Hepatocyte (in vitro differentiated cells): ENCODE measurements at regions not wholly inside any gene's neighbourhood (a gene's known extent, or its start where the extent isn't known, plus 50 kb on each side); places are given as distances from the start of the nearest gene placed in this dataset.
"Not testable (repeated sequence)": the region's sequence is repeated elsewhere in the genome, so short reads cannot be mapped to it uniquely, and the experiment has no call there.

ENCODE experiments used
- DNase-seq: peaks from one replicate; pipeline ENCODE4 v3.0.0-alpha.2; 2016; ENCODE audit warnings: low spot score
- H2AFZ ChIP-seq: fragments of 200-600 bp; sonication (generic); 2 replicates; pipeline ENCODE4 v1.6.0; 2016; ENCODE audit warnings: antibody characterized with exemption, mild to moderate bottlenecking
- H3K27ac ChIP-seq: fragments of 200-600 bp; sonication (generic); 2 replicates; pipeline ENCODE4 v1.5.1; 2016; ENCODE audit warnings: mild to moderate bottlenecking
- H3K27me3 ChIP-seq: fragments of 200-600 bp; sonication (generic); 2 replicates; pipeline ENCODE4 v1.6.1; 2016
- H3K36me3 ChIP-seq: fragments of 200-600 bp; sonication (generic); replicated peaks from 2 replicates; pipeline ENCODE4 v1.5.1; 2016; ENCODE audit warnings: low read depth; ENCODE audit not compliant: insufficient read depth
- H3K4me1 ChIP-seq: fragments of 200-600 bp; sonication (generic); 2 replicates; pipeline ENCODE4 v1.5.1; 2016; ENCODE audit warnings: mild to moderate bottlenecking, moderate library complexity; ENCODE audit not compliant: insufficient read depth
- H3K4me2 ChIP-seq: fragments of 200-600 bp; sonication (generic); 2 replicates; pipeline ENCODE4 v1.6.0; 2016
- H3K4me3 ChIP-seq: fragments of 200-600 bp; sonication (generic); 2 replicates; pipeline ENCODE4 v1.5.1; 2016; ENCODE audit warnings: mild to moderate bottlenecking
- H3K79me2 ChIP-seq: fragments of 200-600 bp; sonication (generic); 2 replicates; pipeline ENCODE4 v1.6.0; 2017; ENCODE audit warnings: mild to moderate bottlenecking
- H3K9me2 ChIP-seq: fragments of 200-600 bp; sonication (generic); replicated peaks from 2 replicates; pipeline ENCODE4 v1.6.0; 2017; ENCODE audit warnings: mild to moderate bottlenecking; ENCODE audit not compliant: insufficient read depth
- H3K9me3 ChIP-seq: fragments of 200-600 bp; sonication (generic); 2 replicates; pipeline ENCODE4 v1.5.1; 2016; ENCODE audit warnings: low read depth, mild to moderate bottlenecking
- H4K20me1 ChIP-seq: fragments of 200-600 bp; sonication (generic); 2 replicates; pipeline ENCODE4 v1.6.0; 2016; ENCODE audit warnings: mild to moderate bottlenecking; ENCODE audit not compliant: insufficient read depth, poor library complexity, severe bottlenecking
- EZH2 ChIP-seq: fragments of 200-600 bp; sonication (generic); IDR thresholded peaks from 2 replicates; pipeline ENCODE4 v1.6.1; 2016; ENCODE audit warnings: antibody characterized with exemption, mild to moderate bottlenecking, borderline replicate concordance
- EZH2phosphoT487 ChIP-seq: fragments of 200-600 bp; sonication (generic); IDR thresholded peaks from one replicate; pipeline ENCODE4 v1.6.1; 2018; ENCODE audit warnings: antibody characterized with exemption, mild to moderate bottlenecking, low read depth, moderate library complexity; ENCODE audit not compliant: unreplicated experiment, severe bottlenecking
- WGBS: methylation state at CpG from one replicate; pipeline ENCODE4 v1.1.6; 2016; ENCODE audit warnings: low lambda C conversion rate; ENCODE audit errors: missing lambda C conversion rate; 5-methylcytosine and 5-hydroxymethylcytosine counted together
- TF ChIP-seq, protein P1 (sequence below): fragments of 200-600 bp; sonication (generic); IDR thresholded peaks from 2 replicates; pipeline ENCODE4 v1.5.1; 2016; ENCODE audit warnings: antibody characterized with exemption, mild to moderate bottlenecking; ENCODE audit not compliant: poor library complexity

DNA sequence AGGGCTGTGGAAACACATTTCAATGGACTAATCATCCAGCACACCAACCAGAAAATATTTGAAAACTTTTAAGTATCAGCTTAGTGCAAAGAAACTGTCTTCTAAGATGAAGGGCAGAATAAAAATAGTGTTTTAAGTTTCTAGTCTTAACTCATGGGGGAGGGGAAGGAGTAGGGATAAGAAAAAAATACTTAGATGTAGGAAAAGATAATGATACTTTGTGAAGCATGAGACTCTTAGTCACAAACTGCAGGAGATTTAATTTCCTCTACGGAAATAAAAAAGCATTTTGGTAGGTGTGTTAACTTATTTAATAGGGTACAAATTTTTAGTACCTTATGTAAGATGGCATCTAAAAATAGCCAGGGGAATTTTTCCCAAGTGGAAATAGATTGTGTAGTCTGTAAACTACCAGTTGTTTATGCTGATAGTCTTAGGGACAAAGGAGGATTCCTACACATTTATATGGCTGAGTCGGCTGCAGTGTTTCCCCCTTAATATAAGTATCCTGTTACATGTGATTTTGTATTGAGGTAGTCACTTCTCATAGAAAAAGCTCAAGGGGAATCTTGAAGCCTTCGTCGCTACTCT is 78.2 kb upstream of the GBE1 start:
- no peaks in the 10 kb centered on the region for H3K79me2 ChIP-seq
- DNase-seq, result no peak
- H3K4me1 ChIP-seq, result no peaks in the 10 kb centered on the region
- no peak overlapping the region for H3K27ac ChIP-seq
- no peak overlapping the region for H3K4me3 ChIP-seq
- H2AFZ ChIP-seq, result no peak overlapping the region
- H3K36me3 ChIP-seq, result no peaks in the 10 kb centered on the region
- TF ChIP-seq EZH2 (no peak), EZH2phosphoT487 (no peak)
- TF ChIP-seq, protein P1, sequence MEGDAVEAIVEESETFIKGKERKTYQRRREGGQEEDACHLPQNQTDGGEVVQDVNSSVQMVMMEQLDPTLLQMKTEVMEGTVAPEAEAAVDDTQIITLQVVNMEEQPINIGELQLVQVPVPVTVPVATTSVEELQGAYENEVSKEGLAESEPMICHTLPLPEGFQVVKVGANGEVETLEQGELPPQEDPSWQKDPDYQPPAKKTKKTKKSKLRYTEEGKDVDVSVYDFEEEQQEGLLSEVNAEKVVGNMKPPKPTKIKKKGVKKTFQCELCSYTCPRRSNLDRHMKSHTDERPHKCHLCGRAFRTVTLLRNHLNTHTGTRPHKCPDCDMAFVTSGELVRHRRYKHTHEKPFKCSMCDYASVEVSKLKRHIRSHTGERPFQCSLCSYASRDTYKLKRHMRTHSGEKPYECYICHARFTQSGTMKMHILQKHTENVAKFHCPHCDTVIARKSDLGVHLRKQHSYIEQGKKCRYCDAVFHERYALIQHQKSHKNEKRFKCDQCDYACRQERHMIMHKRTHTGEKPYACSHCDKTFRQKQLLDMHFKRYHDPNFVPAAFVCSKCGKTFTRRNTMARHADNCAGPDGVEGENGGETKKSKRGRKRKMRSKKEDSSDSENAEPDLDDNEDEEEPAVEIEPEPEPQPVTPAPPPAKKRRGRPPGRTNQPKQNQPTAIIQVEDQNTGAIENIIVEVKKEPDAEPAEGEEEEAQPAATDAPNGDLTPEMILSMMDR, result no peak
- WGBS, result 76% methylated on average over 4 of the region's 4 CpGs
- H3K4me2 ChIP-seq, result no peak overlapping the region
- no peaks in the 10 kb centered on the region for H3K27me3 ChIP-seq
- H4K20me1 ChIP-seq, result no peaks in the 10 kb centered on the region
- H3K9me2 ChIP-seq, result no peaks in the 10 kb centered on the region
- no peaks in the 10 kb centered on the region for H3K9me3 ChIP-seq

DNA sequence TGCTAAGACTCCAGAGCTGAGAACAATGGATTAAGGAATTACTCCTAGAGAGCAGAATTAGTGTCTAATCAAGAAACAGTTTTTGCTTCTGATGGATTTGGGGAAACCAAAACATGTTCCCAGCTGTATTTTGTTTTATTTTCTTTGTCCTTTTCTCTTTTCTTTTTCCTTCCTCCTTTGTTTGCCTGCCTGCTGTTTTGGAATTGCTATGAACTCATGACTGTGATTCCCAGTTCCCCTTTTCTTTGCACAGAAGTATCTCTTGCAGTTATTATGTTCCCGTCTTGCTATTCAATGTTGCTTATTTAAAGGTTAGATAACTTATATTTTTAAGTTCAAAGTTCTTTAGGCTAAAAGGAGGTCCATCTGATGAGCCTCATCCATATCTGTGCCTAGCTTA is 77.0 kb upstream of the GBE1 start:
- Histone ChIP-seq H2AFZ (no peak overlapping the region), H3K36me3 (no peaks in the 10 kb centered on the region), H3K4me3 (no peak overlapping the region), H3K9me2 (no peaks in the 10 kb centered on the region), H3K79me2 (no peaks in the 10 kb centered on the region), H4K20me1 (no peaks in the 10 kb centered on the region), H3K27ac (no peak overlapping the region), H3K4me2 (no peak overlapping the region), H3K27me3 (no peaks in the 10 kb centered on the region), H3K4me1 (no peaks in the 10 kb centered on the region), H3K9me3 (no peaks in the 10 kb centered on the region)
- DNase-seq, result no peak
- TF ChIP-seq EZH2phosphoT487, result no peak
- no peak for TF ChIP-seq EZH2
- TF ChIP-seq, protein P1, result no peak
- 69% methylated on average over 1 of the region's 1 CpG for WGBS

DNA sequence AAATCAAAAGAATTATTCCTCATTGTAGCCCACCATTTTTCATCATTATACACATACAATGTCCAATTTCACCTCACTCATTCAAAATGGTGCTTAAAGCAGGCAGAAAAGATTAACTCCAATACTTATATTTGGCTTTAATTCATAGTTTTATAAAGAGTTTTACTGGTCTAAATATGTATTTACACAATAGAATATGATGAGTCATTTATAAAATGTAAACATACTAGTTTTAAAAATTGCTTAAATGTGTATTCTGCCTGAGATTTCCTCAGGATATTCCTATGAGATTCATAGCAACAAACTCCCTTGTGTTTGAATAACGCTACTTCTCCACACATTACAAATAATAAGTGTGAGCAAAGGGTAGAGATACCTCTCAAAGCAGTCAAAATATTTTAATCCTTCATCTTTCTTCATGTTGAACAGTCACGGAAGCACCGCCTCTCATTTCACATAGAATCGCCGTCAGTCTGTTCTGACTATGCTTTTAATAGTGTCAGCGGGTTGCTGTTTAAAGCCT is 75.7 kb upstream of the GBE1 start:
- no peaks in the 10 kb centered on the region for H3K4me1 ChIP-seq
- TF ChIP-seq EZH2phosphoT487 (no peak), EZH2 (no peak)
- TF ChIP-seq, protein P1, result no peak
- no peak for DNase-seq
- 92% methylated on average over 6 of the region's 6 CpGs for WGBS
- no peaks in the 10 kb centered on the region for H4K20me1 ChIP-seq
- H3K4me2 ChIP-seq, result no peak overlapping the region
- H3K4me3 ChIP-seq, result no peak overlapping the region
- no peak overlapping the region for H2AFZ ChIP-seq
- no peaks in the 10 kb centered on the region for H3K27me3 ChIP-seq
- no peaks in the 10 kb centered on the region for H3K36me3 ChIP-seq
- H3K27ac ChIP-seq, result no peak overlapping the region
- no peaks in the 10 kb centered on the region for H3K9me3 ChIP-seq
- no peaks in the 10 kb centered on the region for H3K79me2 ChIP-seq
- H3K9me2 ChIP-seq, result no peaks in the 10 kb centered on the region

DNA sequence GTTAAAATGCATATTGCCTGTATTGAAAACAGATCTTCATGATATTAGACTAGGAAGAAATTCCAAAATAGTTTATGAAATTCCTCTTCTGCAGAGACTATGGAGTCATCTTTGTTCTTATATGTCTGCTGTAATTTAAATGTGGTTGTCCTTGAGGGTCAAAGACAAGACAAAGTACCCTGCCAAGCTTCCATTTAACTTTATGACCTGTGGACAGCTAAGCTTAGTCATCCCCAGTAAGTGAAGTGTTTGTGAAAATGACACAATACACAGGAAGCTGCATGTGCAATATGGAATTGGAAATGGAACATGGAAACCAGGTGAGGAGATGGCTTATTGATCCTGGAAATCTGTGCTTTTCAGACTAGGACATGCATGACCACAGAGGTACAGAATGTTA is 68.5 kb upstream of the GBE1 start:
- Histone ChIP-seq H3K9me2 (no peaks in the 10 kb centered on the region), H3K36me3 (no peaks in the 10 kb centered on the region), H3K79me2 (no peaks in the 10 kb centered on the region), H3K4me3 (no peak overlapping the region), H3K4me2 (no peak overlapping the region), H3K9me3 (no peaks in the 10 kb centered on the region), H3K4me1 (no peaks in the 10 kb centered on the region), H2AFZ (no peak overlapping the region), H3K27me3 (no peaks in the 10 kb centered on the region), H3K27ac (no peak overlapping the region), H4K20me1 (no peaks in the 10 kb centered on the region)
- no peak for DNase-seq
- TF ChIP-seq EZH2, result no peak
- TF ChIP-seq, protein P1, result no peak
- no peak for TF ChIP-seq EZH2phosphoT487

DNA sequence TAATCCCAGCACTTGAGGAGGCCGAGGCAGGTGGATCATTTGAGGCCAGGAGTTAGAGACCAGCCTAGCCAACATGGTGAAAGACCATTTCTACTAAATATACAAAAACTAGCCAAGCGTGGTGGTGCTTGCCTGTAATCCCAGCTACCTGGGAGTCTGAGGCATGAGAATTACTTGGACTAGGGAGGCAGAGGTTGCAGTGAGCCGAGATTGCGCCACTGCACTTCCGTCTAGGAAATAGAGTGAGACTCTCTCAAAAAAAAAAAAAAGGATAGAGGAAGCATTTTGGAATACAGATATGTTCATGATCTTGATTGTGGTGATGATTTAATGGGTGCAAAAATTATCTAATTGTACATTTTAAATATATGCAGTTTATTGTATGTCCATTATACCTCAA is 67.8 kb upstream of the GBE1 start:
- H3K9me2 ChIP-seq, H2AFZ ChIP-seq, H3K4me2 ChIP-seq, H3K79me2 ChIP-seq, H3K4me1 ChIP-seq, H3K27me3 ChIP-seq, H3K4me3 ChIP-seq, DNase-seq, H3K36me3 ChIP-seq, H3K9me3 ChIP-seq, H3K27ac ChIP-seq, H4K20me1 ChIP-seq: not testable (repeated sequence)
- WGBS, result 82% methylated on average over 5 of the region's 5 CpGs
